GM20000 (cell line): ENCODE measurements at regions not wholly inside any gene's neighbourhood (a gene's known extent, or its start where the extent isn't known, plus 50 kb on each side); places are given as distances from the start of the nearest gene placed in this dataset.

ENCODE experiments used
- DNase-seq: peaks from one replicate; pipeline ENCODE4 v3.0.0; 2012; ENCODE audit warnings: low spot score
- CTCF ChIP-seq: IDR thresholded peaks from 2 replicates; pipeline ENCODE4 v1.5.1; 2012; ENCODE audit warnings: mild to moderate bottlenecking, control low read depth; ENCODE audit errors: extremely low read depth, missing control alignments

- DNase-seq, result no peak
- no peak for TF ChIP-seq CTCF
Observed at GRCh38 chr1:239892602-239893001, 199.1 kb upstream of the FMN2 start.

- no peak for TF ChIP-seq CTCF
- DNase-seq, result no peak
Observed at GRCh38 chr1:239893127-239893731, 198.5 kb upstream of the FMN2 start.

DNA sequence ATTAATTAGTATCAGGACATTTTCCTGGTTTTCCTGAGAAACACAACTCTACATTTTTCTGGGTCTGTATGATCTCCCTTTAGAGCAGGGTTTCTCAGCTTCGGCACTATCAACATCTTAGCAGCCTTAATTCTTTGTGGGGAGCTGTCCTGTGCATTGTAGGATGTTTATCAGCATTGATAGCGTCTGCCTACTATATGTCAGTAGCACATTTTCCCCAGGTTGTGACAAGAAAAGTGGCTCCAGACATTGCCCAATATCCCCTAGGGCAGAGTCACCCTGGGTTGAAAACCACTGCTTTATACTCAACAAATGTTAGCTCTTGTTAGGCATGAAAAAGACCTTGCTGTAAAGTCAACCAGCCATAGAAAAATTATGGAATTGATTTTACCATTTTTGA lies 195.1 kb upstream of the FMN2 start:
- no peak for TF ChIP-seq CTCF
- DNase-seq, result no peak

DNA sequence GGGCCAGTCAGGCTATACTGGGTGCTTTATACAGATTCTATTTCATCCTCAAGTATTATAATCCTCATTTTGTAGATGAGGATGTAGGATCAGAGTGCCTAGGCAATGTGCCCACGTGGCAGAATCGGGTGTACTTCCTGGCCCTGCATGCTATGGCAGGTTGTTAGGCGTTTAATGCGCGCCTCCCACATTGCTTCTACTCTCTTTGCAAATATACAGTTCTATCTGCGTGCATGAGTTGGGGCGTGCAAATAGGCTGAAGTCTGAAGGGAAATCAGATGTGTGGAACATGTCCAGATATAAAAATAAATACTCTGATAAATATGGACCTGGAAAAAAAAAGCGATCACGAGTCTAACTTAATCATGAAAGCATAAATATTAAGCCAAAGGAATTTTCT lies 194.7 kb upstream of the FMN2 start:
- DNase-seq, result no peak
- TF ChIP-seq CTCF, result no peak

- TF ChIP-seq CTCF, result no peak
- no peak for DNase-seq
Observed at GRCh38 chr1:239897458-239897857, 194.2 kb upstream of the FMN2 start.

DNA sequence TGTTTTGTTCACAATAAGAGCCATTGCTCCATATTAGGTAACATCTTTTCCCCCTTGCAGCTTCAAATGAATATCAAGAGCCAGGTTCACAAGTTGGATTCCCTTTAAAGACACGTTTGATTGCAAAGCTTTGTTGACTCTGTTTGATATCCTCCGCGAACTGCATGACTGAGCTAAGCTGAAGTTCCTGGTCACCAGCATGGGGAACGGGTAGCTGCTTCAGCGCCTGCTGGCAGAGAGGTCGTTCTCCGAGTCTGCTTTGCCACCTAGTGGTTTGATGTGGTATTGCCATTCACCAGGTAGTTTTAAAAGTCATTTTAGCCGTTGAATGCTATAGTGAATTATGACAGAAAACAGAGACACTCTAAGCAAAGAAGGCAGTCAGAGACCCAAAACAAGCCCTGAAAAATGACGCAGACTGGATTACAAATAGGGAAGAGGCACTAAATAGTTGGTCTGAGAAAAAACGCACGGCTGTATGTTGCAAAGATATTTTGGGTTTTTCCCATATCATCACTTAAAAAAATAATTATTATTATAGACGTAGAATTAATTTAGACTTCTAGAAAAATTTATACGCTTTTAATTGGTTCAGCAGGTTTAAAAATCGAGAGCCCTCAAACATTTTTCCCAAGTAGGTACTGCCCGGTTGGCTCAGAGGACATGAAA lies 193.5 kb upstream of the FMN2 start:
- peak; percentile 80 for TF ChIP-seq CTCF
- DNase-seq, result peak; percentile 72

DNA sequence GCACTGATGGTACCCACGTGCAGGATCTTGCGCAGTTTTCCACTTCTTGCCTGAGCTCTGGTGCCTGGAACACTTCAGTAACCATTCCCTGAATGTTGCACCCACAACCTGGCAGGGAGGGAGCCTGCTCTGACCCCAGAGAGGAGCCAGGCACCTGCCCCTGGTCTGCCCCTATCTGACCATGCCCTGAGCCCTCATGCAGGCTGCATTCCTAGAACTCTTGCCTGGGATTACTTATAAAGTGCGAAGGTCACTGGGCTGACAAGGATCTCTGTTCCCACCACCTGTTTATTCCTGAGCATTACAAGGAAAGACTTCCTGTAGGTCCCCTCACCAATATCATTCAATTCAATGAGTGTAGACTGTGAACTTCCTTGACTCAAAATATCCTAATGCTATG lies 191.9 kb upstream of the FMN2 start:
- no peak for DNase-seq
- no peak for TF ChIP-seq CTCF
